EH (cell line): ENCODE measurements at regions not wholly inside any gene's neighbourhood (a gene's known extent, or its start where the extent isn't known, plus 50 kb on each side); places are given as distances from the start of the nearest gene placed in this dataset.

Source experiments
- DNase-seq: peaks from one replicate; pipeline ENCODE4 v3.0.0-alpha.2; 2015; ENCODE audit warnings: low read depth

- no peak for DNase-seq
These were observed 59.4 kb upstream of the SIMC1 start for GRCh38 chr5:176178789-176179188.

DNA sequence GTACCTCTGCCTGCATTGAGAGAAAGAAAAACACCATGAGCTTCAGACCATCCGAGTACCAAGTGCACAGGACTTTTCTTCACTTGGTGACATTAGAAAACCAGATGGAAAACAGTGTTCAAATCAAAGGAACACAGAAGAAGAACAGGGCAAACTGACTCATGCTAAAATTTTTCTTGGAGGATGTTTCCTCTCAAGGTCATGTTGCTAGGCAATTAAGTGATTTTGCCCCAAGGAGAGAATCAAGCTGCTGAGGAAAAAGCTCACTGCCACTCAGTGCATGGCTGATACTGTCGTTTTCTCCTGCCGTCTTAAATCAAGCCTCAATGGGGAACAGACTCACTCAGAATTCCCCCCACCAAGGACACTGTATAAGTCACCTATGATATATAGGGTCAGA is 57.9 kb upstream of the SIMC1 start:
- peak; percentile 31 for DNase-seq

- no peak for DNase-seq
These were observed 57.4 kb upstream of the SIMC1 start for GRCh38 chr5:176180781-176181180.

GRCh38 chr5:176181271-176181855 is 56.9 kb upstream of the SIMC1 start:
- DNase-seq, result no peak

DNA sequence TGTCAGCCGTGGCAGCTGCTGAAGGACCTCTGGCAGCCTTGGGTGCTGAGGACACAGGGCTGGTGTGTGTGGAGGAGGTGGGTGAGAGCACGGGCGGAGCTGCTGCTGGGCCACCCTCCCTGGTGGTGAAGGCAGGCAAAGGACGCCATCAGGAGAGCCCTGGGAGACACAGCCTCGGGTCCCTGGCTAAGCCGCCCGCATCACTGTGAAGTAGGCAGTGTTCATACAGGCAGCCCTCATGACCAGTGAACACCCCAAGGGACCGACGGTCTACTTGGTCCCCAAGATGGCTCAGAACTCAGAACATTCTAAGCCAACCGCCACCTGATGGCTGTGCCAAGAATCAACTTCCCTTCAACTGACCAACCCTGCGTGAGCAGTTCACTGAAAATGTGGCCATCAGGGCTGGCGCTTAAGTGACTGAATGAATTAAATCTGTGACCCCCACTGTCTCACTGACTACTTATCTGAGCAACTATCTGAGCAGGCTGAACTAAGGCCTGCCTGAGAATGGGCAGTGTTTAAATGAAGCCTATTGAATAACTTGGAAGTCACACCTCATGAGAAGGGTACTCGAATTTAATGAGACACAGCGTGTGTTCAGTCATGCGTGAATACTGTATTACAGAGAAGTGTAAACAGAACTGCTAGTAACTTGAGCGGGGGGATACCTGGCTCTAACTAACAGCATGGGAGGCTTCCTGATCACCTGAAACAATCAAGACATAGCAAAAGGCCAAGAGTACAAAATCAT is 54.7 kb upstream of the SIMC1 start:
- DNase-seq, result no peak

- no peak for DNase-seq
These were observed 53.6 kb upstream of the SIMC1 start for GRCh38 chr5:176184608-176185132.

- no peak for DNase-seq
These were observed 53.0 kb upstream of the SIMC1 start for GRCh38 chr5:176185133-176185733.

DNA sequence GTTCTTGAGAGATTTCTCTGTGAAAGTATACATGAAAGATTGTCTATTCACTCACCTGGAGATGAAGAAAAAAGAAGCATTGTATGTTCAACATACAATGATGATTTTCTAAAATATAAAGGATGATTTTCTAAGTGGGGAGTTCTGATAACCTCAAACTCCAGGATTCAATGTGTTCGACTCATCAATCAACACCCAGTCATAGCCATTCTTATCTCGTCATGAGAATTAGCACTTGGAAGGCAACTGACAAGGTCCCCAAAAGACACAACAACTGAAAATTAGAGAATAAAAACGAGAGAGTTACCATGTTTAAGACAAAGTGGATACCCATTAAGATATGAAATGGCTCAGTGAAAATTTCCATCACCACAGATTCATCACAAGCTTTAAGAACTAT is 52.1 kb upstream of the SIMC1 start:
- DNase-seq, result no peak

- no peak for DNase-seq
These were observed 50.8 kb upstream of the SIMC1 start for GRCh38 chr5:176187276-176188062.

DNA sequence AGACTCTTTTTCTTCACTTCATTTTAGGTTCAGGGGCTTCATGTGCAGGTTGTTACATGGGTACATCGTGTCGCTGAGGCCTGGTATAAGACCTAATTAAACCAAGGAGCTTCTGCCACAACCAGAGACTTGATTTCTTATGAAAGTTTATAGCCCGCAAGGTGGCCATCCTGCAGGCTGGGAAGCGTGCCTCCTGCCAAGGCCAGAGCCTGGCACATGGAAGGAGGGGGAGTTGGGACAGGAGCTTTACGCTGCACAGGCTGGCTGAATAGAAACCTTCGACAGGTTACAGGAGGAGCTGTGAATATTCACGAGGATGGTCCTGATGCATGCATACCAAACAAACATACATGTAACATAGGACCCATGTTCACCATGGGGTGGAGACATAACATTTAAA is 50.1 kb upstream of the SIMC1 start:
- no peak for DNase-seq
